CD4-positive, alpha-beta T cell treated with Interleukin-15 for 4 hours (primary cell): ENCODE measurements at regions not wholly inside any gene's neighbourhood (a gene's known extent, or its start where the extent isn't known, plus 50 kb on each side); places are given as distances from the start of the nearest gene placed in this dataset.

Experiments used
- DNase-seq: peaks from one replicate; pipeline ENCODE4 v3.0.0-alpha.2; 2020; ENCODE audit warnings: low spot score

- DNase-seq: no peak
Measured at GRCh38 chr3:124496061-124496460, 234.2 kb upstream of the UMPS start.

DNA sequence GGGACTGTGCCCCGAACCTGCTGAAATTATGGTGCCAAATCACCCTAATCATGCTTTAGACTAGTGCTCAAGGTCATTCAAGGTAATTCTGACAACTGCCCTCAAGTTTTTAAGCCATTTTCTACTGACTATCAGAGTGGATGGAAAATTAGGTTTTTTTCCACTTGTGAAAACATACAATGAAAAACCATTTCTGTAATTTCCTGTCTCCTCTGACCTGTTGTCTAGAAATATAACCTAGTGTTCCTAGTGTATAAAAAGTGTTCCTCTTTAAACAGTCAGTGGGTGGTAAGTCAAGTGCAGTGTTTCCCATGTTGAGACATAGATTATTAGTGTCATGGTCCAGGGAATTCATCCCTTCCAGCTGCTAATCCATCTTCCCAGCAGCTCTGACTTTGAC, 232.8 kb upstream of the UMPS start:
- DNase-seq: no peak

GRCh38 chr3:124498891-124499290, 231.4 kb upstream of the UMPS start:
- no peak for DNase-seq

GRCh38 chr3:124504332-124505059, 225.8 kb upstream of the UMPS start:
- DNase-seq: no peak

- DNase-seq: no peak
Measured at GRCh38 chr3:124509884-124510283, 220.4 kb upstream of the UMPS start.

DNA sequence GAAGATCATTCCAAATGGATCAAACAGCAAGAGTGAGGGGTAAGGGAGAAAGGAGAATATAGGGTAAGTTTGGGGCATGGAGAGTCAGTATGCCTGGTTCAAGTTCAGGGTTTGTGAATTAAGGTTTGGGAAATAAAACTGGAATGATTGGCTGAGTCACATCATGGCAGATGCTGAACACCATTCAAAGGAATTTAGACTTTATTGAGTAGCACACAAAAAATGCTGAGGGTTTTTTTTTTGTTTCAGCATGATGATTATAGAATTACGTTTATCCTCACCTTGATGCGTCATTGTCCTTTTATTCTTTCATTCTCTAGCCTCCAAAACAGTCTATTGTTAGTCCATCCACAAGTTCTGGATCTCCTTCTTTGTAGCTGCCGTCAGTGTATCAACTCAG, 220.0 kb upstream of the UMPS start:
- no peak for DNase-seq

GRCh38 chr3:124512881-124513609, 217.2 kb upstream of the UMPS start:
- DNase-seq: no peak

- no peak for DNase-seq
Measured at GRCh38 chr3:124513610-124513997, 216.6 kb upstream of the UMPS start.

- no peak for DNase-seq
Measured at GRCh38 chr3:124514683-124515082, 215.6 kb upstream of the UMPS start.

- DNase-seq: no peak
Measured at GRCh38 chr3:124516333-124516732, 213.9 kb upstream of the UMPS start.

GRCh38 chr3:124517306-124517705, 212.9 kb upstream of the UMPS start:
- DNase-seq: no peak

DNA sequence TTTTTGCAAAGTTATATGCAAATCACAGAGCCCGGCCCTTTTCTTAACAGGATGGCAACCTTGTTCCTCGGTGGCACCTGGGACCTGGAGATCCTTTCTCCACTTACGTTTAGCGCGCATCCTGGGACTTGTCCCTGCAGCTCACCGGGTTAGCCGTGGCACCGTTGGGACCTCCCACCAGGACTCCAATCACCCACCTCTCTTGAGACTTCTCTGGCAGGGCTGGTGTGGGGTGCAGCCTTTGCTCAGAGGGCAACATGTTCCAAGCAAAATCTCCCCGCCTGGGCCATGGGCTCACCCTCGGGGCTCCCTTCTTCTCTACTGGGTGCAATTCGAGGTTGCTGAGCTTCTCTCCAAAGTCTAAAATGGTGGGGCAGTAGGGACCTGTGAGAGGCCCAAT, 211.9 kb upstream of the UMPS start:
- DNase-seq: no peak

DNA sequence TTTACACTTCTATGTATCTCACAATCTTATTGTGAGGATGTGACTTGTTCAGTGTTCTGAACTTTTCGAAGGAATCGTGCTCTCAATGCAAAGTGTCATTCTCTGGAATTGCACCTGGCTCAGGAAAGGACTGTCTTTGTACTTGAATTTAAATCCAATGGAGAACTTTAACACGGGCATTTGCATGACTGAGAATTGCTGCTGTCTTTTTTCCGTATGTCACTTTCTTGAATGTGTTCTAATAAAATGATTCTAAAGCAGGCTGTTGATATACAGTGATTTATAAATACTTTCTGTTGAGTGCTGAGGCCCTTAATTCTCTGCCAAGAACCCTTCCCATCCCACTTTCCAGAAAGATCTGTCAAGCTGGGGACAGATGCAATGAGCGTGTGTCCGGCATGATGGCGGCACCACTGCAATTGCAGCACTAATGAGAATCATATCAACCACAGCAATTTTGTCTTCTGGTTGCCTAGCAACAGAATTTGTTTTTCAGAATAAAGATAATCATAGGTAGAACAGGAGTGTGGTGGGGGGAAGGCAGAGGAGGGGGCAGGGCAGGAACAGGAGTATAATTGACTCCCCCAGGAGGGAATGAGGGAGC, 210.6 kb upstream of the UMPS start:
- no peak for DNase-seq

DNA sequence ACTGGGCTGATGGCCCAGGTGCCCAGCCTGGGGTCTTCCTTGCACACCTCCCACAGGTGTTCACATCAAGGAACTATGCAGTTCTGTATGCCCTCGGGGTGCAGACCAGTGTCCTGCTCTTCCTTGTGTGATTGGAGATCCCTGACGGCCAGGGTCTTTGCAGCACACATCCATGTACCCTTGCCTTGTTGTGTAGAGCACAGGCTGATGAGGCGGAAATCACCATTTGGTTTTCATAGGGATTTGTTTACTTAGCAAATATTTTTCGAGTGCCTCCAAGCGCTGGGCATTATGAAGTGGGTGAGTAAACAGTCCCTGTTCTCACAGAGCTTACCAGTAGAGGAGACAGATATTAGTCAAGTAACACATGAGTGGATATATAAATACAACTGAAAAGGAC, 209.3 kb upstream of the UMPS start:
- DNase-seq: no peak

GRCh38 chr3:124522082-124522625, 208.1 kb upstream of the UMPS start:
- no peak for DNase-seq

DNA sequence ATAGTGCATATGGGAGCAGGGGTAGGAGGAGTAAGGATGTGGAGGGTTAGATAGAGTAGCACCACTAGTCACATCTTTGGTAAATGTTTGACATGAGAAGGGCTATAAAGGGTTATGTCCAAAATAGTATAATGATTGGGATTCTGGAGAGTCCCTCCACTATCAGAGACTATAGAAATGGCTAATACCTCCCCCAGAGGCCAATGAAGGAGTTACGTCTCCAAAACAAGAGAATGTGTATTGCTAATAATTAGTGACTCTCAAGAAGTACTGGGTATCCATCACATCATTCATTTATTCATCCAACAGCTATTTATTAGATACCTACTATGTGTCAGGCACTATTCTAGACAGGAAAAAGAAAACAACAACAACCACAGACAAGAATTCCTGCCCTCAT, 203.7 kb upstream of the UMPS start:
- no peak for DNase-seq

- DNase-seq: no peak
Measured at GRCh38 chr3:124529826-124530571, 200.3 kb upstream of the UMPS start.

DNA sequence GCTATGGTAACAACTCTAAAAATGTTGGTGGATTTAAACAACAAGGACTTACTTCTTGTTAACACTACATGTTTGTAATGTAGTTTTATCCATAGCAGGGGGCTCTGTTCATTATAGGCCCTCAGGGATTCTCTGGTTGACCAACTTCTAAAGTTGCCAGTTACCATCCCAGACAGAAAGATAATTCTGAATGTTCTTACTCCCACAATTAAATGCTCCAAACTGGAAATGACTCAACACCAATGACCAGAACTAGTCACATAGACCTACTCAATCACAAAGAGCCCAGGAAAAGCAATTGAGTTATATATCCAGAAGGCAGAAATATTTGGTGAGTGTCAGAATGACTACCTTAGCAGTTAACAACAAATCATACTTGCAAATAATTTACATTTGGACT, 199.3 kb upstream of the UMPS start:
- no peak for DNase-seq

- DNase-seq: no peak
Measured at GRCh38 chr3:124532071-124532470, 198.2 kb upstream of the UMPS start.

GRCh38 chr3:124535306-124535705, 194.9 kb upstream of the UMPS start:
- DNase-seq: no peak

GRCh38 chr3:124540550-124541211, 189.6 kb upstream of the UMPS start:
- DNase-seq: no peak
